ENCODE measurements at regions not wholly inside any gene's neighbourhood (a gene's known extent, or its start where the extent isn't known, plus 50 kb on each side); places are given as distances from the start of the nearest gene placed in this dataset.
"Not testable (repeated sequence)": the region's sequence is repeated elsewhere in the genome, so short reads cannot be mapped to it uniquely, and the experiment has no call there.

DNA sequence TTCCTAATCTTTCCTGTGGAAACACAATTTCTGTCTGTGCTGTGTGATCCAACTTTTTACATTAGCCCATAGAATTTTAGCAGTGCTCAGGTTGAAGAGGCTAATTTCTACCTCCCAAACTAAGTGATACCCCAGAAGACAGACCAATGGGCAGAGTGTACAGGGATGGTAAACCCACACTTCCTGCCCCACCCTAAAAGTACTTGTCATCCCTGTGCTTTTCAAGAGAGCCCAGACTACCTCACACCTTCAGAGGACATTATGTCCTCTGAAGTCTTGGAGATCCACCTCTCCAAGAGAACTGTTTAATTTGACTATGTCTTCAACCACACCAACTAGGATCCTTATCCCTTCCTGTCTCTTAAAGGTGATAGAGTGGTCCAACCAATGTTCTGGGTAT lies 82.0 kb upstream of the ACSL1 start:
- no peak for DNase-seq

DNA sequence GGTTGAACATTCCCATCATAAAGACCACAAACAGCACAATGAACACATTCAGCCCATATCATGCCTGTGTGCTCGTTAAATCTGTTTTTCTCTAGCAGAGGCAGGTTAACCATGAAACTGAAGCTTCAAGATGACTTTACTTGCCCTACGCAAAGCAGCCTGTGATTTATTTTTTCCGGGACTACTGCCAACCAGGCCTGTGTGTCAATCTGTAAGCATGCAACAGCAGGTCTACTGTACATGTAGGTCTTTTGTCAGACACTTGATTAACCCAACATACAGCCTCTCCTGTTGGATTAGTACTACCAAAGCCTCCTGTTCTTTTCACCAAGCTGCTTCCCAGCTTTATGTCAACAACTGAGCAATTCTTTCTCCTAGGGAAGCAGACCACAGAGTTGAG lies 85.5 kb upstream of the ACSL1 start:
- no peak for DNase-seq

DNA sequence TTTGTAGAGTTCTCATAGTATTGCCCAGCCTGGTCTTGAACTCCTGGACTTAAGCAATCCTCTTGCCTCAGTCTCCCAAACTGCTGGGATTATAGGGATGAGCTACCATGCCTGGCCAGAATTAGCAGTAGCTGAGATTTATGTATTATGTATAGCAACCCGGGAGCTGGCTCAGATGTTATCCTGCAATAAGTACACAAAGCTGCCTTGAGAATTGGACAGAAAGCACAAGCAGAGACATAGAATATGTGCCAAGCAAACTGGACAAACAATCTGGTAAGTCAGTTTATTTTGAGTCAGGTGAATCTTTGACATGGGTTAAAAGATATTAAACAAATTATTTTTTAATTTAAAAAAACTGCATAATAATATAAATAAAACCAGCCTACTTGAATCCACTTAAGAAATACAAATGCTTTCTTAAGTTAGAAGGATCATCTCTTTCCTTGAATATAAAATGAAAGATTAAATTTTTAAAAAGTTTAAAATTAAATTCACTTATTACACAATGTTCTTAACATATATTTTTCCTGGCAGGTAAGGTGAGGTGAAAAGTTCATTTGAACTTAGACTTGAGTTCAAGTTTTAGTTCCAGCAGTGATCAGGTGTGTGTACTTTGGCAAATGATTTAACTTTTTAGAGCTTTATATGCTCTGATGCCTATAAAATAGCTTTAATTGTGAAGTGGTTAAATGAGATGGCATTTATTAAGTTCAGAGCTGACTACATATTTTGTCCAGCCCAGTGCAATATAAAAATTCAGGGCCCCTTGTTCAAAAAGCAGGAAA lies 87.8 kb upstream of the ACSL1 start:
- no peak for DNase-seq

- DNase-seq, result not testable (repeated sequence)
Measured at GRCh38 chr4:184918799-184919198, 93.0 kb upstream of the ACSL1 start.

GRCh38 chr4:184921456-184921855 lies 95.7 kb upstream of the ACSL1 start:
- no peak for DNase-seq

DNA sequence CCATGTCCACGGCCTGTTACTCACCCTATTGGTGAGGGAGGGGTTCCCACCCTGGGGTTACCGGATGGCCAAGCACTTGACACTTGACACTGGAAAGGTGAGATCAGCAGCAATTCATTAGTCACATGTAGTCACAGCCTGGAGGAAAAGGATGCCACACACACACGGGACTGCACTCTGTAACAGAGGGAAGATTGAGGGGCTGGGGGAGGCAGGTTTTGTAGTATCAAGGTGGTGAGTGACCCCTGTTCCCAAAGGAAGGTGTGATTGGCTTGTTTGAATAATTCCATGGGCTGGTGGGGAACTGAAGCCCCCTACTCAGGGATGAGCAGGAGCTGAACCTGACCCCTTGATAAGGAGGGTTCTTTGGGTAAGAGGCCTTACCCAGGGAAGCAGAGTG lies 96.0 kb upstream of the HELT start:
- DNase-seq, result no peak

DNA sequence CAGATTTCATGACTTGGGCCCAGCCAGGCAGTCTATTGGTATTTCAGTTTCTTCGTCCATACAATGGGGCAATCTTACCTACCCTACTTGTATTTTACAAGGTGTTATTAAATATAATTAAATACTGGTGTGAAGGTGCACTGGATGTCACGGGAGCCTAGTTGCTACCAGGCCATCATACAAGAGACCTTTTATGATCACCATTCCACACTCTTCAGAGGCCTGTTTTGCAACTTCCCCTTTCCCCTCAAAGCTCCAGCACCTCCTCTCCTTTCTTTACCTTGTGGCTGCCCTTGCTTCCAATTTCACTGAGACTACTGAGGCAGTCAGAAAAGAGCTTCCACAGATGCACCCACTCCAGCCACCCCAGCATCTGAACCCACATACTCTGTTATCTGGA lies 93.8 kb upstream of the HELT start:
- no peak for DNase-seq

GRCh38 chr4:184929476-184929875 lies 88.8 kb upstream of the HELT start:
- no peak for DNase-seq

- DNase-seq, result no peak
Measured at GRCh38 chr4:184930026-184930425, 88.3 kb upstream of the HELT start.

GRCh38 chr4:184932343-184932742 lies 85.9 kb upstream of the HELT start:
- DNase-seq, result no peak

DNA sequence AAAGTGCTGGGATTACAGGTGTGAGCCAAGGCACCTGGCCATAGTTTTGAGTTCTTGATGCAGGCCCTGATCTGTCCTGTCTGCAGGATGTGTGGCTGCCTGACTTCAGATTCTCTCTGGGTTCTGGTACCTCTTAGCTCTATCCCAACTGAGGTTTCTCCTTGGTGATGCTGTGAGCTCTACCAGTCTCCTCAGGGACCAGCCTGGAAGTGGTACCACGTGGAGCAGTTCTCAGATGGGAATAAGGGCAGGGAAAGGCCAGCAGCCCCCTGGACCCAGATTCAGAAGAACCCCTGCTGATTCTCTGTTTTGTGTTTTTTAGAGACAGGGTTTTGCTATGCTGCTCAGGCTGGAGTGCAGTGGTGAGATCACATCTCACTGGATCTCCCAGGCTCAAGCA lies 85.0 kb upstream of the HELT start:
- DNase-seq, result no peak

- DNase-seq, result no peak
Measured at GRCh38 chr4:184934184-184934583, 84.1 kb upstream of the HELT start.

DNA sequence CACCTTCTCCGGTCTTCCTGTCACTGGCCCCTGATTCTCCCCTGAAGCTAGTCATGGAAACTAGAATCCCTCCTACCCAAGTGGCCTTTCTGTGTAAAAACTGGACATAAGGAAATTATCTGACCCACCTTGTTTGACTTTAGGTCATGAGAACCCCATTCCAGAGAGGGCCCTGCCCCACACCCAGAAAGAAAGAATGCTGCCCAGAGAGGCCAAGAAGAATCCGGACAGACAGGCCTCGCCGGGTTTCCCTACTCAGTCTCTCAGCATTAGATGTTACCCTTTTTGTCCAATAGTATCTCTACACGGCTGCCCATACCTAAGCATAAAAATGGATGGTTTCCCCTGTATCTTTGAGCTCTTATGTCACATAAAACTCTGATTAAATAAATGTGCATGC lies 83.3 kb upstream of the HELT start:
- DNase-seq, result no peak

GRCh38 chr4:184936071-184936470 lies 82.2 kb upstream of the HELT start:
- DNase-seq, result no peak

- no peak for DNase-seq
Measured at GRCh38 chr4:184937030-184937710, 81.1 kb upstream of the HELT start.

GRCh38 chr4:184937745-184938144 lies 80.5 kb upstream of the HELT start:
- DNase-seq, result no peak

GRCh38 chr4:184938871-184939270 lies 79.4 kb upstream of the HELT start:
- DNase-seq, result no peak

DNA sequence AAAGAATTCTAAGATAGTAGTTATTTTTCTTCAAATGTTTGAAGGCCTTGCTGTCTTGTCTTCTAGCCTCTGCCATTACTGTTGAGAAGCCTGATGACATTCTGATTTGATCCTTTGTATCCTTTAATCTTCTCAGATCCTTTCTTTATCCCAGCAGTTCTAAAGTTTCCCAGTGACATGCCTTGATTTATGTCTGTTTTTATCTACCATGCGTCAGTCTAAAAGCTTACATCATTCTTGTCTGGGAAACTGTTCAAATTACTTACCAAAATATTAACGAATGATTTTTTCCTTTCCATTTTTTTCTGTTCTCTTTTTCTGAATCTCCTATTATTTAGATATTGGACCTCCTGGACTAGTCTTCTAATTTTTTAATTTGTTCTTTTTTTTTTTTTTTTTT lies 78.3 kb upstream of the HELT start:
- DNase-seq, result no peak

DNA sequence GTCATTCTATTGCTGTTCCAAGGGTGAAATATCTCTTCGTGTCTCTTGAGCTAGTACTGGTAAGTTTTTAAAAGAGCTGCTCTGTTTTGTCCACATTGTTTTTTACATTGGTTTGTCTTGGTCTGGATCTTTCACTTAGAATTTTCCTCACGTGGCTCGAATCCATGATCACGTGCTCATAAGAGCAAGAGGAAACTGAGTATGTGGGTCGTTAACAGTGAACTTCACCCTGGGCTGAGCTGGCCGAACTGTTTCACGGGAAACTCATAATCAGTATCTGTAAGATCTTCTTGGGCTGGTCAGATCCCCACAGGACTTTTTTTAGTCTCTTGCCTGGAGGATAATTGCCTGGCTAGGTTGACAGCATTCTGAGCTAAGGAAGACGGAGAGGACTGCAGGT lies 77.8 kb upstream of the HELT start:
- no peak for DNase-seq

DNA sequence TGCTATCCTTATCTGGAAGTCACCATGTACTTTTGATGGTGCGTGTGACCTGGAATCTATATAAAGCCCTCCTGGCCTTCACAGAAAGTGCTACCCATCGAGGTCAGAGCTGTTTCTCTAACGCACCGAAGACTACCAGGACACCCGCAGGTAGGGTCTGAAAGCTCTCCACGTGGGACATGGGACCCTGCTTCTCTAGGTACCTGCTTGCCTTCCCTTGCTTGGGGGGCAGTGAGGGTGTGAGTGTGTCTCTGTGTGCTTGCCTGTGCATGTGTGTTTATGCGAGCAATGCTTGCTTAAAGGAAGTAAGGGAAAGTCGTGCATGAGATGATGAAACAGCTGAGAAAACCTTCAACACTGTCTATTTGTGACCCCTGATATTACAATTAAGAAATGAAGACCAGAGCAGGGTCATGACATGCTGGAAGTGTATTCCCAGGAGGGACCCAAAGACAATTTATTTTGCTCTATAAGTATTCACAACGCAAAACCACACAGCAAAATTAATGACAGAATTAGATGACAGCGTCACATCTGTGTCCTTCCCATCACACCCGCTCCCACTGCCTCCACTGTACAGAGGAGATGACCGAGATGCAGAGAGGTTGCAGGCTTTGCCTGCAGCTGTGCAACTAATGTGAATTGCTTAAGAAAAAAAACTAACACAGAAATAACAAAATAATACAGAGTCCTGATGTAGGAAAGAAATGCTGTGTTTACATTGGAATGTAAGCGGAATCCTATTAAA lies 76.4 kb upstream of the HELT start:
- DNase-seq, result no peak

GRCh38 chr4:184942444-184943425 lies 75.6 kb upstream of the HELT start:
- no peak for DNase-seq

DNA sequence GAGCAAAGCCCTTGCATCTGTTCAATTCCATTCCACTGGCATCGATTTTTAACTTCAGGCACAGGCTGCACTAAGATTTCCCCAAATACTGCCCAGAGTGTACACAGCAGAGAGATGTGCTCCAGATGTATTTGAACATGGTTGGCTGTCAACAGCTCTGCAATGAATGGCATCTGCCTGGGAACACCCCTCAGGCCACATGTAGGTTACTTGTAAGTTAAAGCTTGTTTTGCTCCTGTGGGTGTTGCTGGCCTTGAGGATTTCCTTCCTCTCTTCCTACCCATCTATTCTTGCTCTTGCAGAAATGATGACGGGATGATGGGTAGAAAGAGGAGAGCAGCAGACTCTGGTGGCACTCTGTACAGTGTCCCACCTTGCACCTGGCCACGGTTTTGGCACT lies 69.3 kb upstream of the HELT start:
- no peak for DNase-seq
